ENCODE measurements at regions not wholly inside any gene's neighbourhood (a gene's known extent, or its start where the extent isn't known, plus 50 kb on each side); places are given as distances from the start of the nearest gene placed in this dataset.

DNA sequence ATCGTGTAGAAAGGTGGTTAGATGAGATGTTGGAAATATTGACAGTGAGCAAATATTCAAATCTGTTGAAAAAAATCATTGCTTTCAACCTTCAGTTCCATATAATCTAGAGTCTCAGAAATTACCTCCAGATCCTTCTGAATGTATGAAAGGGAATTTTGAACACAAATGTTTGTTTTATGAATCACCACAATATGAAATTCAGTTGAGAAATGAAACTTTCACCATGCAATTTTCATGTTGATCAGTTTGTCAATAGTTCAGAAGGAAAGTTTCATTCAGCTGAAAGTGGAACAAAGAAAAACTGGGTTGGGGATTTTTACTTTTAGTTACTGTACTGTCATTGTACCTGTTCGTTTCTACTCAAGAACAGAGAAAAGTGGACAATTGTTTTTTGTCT is 953.6 kb downstream of the SLC6A15 start:
- TF ChIP-seq, protein P1, sequence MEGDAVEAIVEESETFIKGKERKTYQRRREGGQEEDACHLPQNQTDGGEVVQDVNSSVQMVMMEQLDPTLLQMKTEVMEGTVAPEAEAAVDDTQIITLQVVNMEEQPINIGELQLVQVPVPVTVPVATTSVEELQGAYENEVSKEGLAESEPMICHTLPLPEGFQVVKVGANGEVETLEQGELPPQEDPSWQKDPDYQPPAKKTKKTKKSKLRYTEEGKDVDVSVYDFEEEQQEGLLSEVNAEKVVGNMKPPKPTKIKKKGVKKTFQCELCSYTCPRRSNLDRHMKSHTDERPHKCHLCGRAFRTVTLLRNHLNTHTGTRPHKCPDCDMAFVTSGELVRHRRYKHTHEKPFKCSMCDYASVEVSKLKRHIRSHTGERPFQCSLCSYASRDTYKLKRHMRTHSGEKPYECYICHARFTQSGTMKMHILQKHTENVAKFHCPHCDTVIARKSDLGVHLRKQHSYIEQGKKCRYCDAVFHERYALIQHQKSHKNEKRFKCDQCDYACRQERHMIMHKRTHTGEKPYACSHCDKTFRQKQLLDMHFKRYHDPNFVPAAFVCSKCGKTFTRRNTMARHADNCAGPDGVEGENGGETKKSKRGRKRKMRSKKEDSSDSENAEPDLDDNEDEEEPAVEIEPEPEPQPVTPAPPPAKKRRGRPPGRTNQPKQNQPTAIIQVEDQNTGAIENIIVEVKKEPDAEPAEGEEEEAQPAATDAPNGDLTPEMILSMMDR (IDR thresholded peaks at IDR 0.05) = no peak
- TF ChIP-seq EP300 (IDR thresholded peaks at IDR 0.05) (no peak), POLR2A (IDR thresholded peaks at IDR 0.05) (no peak)
